ENCODE measurements at regions not wholly inside any gene's neighbourhood (a gene's known extent, or its start where the extent isn't known, plus 50 kb on each side); places are given as distances from the start of the nearest gene placed in this dataset.

- Histone ChIP-seq H3K4me3 (ENCODE audit: insufficient read depth, low read depth, low read length) (no peak overlapping the region), H2BK5ac (ENCODE audit: low read depth, low read length, poor library complexity, severe bottlenecking) (no peak overlapping the region), H2BK20ac (ENCODE audit: low read depth, low read length) (no peak overlapping the region), H2AK5ac (ENCODE audit: low read depth, low read length) (no peak overlapping the region), H3K36me3 (ENCODE audit: control insufficient read depth, insufficient read depth, low read length) (no peaks in the 10 kb centered on the region), H3K4me1 (ENCODE audit: control insufficient read depth, insufficient read depth, low read length) (no peaks in the 10 kb centered on the region), H3K4ac (ENCODE audit: low read depth, low read length) (no peak overlapping the region), H3K56ac (ENCODE audit: extremely low read depth, insufficient read depth, low read length) (no peak overlapping the region), H2AFZ (replicated peaks; ENCODE audit: low read length, poor library complexity) (no peak overlapping the region), H3K27me3 (ENCODE audit: control insufficient read depth, insufficient read depth, low read length) (peaks cover 2% of the 10 kb centered on the region), H2BK15ac (ENCODE audit: low read depth, low read length) (no peak overlapping the region), H2AK9ac (replicated peaks; ENCODE audit: low read depth, low read length, poor library complexity) (no peak overlapping the region), H4K8ac (ENCODE audit: low read depth in 2 of 2, low read length in 2 of 2) (no peak overlapping the region), H4K20me1 (ENCODE audit: insufficient read depth, low read length) (no peaks in the 10 kb centered on the region), H3K27ac (ENCODE audit: insufficient read depth, low read length) (no peak overlapping the region), H2BK120ac (ENCODE audit: low read depth, low read length) (no peak overlapping the region), H3K9ac (ENCODE audit: low read depth, low read length) (no peak overlapping the region), H3K23ac (ENCODE audit: low read depth, low read length) (no peak overlapping the region), H3K18ac (ENCODE audit: low read depth, low read length) (no peak overlapping the region), H3K14ac (replicated peaks; ENCODE audit: low read depth, low read length) (no peak overlapping the region), H4K5ac (ENCODE audit: low read depth, low read length) (no peak overlapping the region), H3K4me2 (ENCODE audit: low read depth, low read length) (no peak overlapping the region), H3K9me1 (ENCODE audit: insufficient read depth, low read length) (no peaks in the 10 kb centered on the region), H4K91ac (ENCODE audit: insufficient read depth, low read depth, low read length) (no peak overlapping the region), H3K79me1 (ENCODE audit: low read depth in 1 of 2, low read length in 2 of 2) (no peaks in the 10 kb centered on the region), H3K9me3 (ENCODE audit: control insufficient read depth, insufficient read depth, low read length) (no peaks in the 10 kb centered on the region; the same call in 1 of the 2 replicates)
- TF ChIP-seq RFX5 (IDR thresholded peaks at IDR 0.05; ENCODE audit: low read depth, low read length) (no peak), MXI1 (IDR thresholded peaks at IDR 0.05; ENCODE audit: borderline replicate concordance, low read depth, low read length) (no peak), ELK1 (IDR thresholded peaks at IDR 0.05; ENCODE audit: borderline replicate concordance, low read depth, low read length) (no peak), FOS (IDR thresholded peaks at IDR 0.05; ENCODE audit: low read depth, low read length) (no peak), CHD1 (IDR thresholded peaks at IDR 0.05; ENCODE audit: low read depth, low read length) (no peak), MAFK (IDR thresholded peaks at IDR 0.05; ENCODE audit: low read depth, low read length) (no peak), RCOR1 (IDR thresholded peaks at IDR 0.05; ENCODE audit: insufficient replicate concordance, low read length) (no peak), CTCF (conservative IDR thresholded peaks at IDR 0.05; ENCODE audit: low read depth, low read length) (no peak), NFE2L2 (IDR thresholded peaks at IDR 0.05; ENCODE audit: low read depth, low read length) (no peak), BHLHE40 (IDR thresholded peaks at IDR 0.05; ENCODE audit: low read depth, low read length) (no peak), RAD21 (IDR thresholded peaks at IDR 0.05; ENCODE audit: low read length) (no peak), USF2 (IDR thresholded peaks at IDR 0.05; ENCODE audit: low read depth, low read length) (no peak), POLR2A (IDR thresholded peaks at IDR 0.05; ENCODE audit: low read depth, low read length) (no peak)
- ChIA-PET CTCF (no interaction called here), POLR2A (ENCODE audit: unreplicated experiment) (no interaction called here)
- intact Hi-C loops (cut with micrococcal nuclease), result no loop called here
- no TSS peak for BruUV-seq (replicated peaks)
- dilution Hi-C loops (cut with HindIII; ENCODE audit: low sequenced_read_pairs, unreplicated experiment), result no loop called here
- in situ Hi-C loops (cut with MboI; ENCODE audit: low sequenced_read_pairs), result no loop called here
- DNase-seq, result no peak
- ATAC-seq (ENCODE audit: low read depth), result no peak
- no CpG with 5 or more reads among the region's 5 CpGs for WGBS, 2 experiments (ENCODE audit: extremely low coverage in 2 of 2, insufficient read length in 1 of 2)
Observed at GRCh38 chr20:60100780-60101179, 142.6 kb downstream of the CDH26 start.
